HG02938 (cell line): ENCODE measurements at regions not wholly inside any gene's neighbourhood (a gene's known extent, or its start where the extent isn't known, plus 50 kb on each side); places are given as distances from the start of the nearest gene placed in this dataset.

Source experiments
- ATAC-seq: cut with Tn5 transposase; IDR thresholded peaks from one replicate; pipeline ENCODE4 v1.9.1; 2021; ENCODE audit warnings: mild to moderate bottlenecking, moderate library complexity; ENCODE audit not compliant: unreplicated experiment

GRCh38 chr2:228658998-228659397 is 477.5 kb upstream of the SPHKAP start:
- ATAC-seq = no peak

GRCh38 chr2:228657807-228658402 is 476.4 kb upstream of the SPHKAP start:
- no peak for ATAC-seq

GRCh38 chr2:228655331-228655730 is 473.8 kb upstream of the SPHKAP start:
- ATAC-seq = no peak

- no peak for ATAC-seq
Observed at GRCh38 chr2:228654707-228655106, 473.2 kb upstream of the SPHKAP start.

GRCh38 chr2:228653884-228654283 is 472.4 kb upstream of the SPHKAP start:
- ATAC-seq = no peak

- ATAC-seq = no peak
Observed at GRCh38 chr2:228652366-228652765, 470.9 kb upstream of the SPHKAP start.

- ATAC-seq = no peak
Observed at GRCh38 chr2:228649876-228650275, 468.4 kb upstream of the SPHKAP start.

GRCh38 chr2:228649447-228649846 is 468.0 kb upstream of the SPHKAP start:
- ATAC-seq = no peak

- ATAC-seq = no peak
Observed at GRCh38 chr2:228648541-228648940, 467.1 kb upstream of the SPHKAP start.

- no peak for ATAC-seq
Observed at GRCh38 chr2:228646061-228646460, 464.6 kb upstream of the SPHKAP start.

GRCh38 chr2:228644199-228644598 is 462.7 kb upstream of the SPHKAP start:
- no peak for ATAC-seq

GRCh38 chr2:228642861-228643260 is 461.4 kb upstream of the SPHKAP start:
- ATAC-seq = no peak

- ATAC-seq = no peak
Observed at GRCh38 chr2:228630786-228631185, 449.3 kb upstream of the SPHKAP start.

GRCh38 chr2:228629251-228629650 is 447.8 kb upstream of the SPHKAP start:
- no peak for ATAC-seq

GRCh38 chr2:228628682-228629081 is 447.2 kb upstream of the SPHKAP start:
- ATAC-seq = no peak

GRCh38 chr2:228627510-228627909 is 446.0 kb upstream of the SPHKAP start:
- no peak for ATAC-seq

- ATAC-seq = no peak
Observed at GRCh38 chr2:228625481-228625880, 444.0 kb upstream of the SPHKAP start.

GRCh38 chr2:228624733-228625132 is 443.2 kb upstream of the SPHKAP start:
- ATAC-seq = no peak

GRCh38 chr2:228615496-228615895 is 434.0 kb upstream of the SPHKAP start:
- ATAC-seq = no peak

- no peak for ATAC-seq
Observed at GRCh38 chr2:228614741-228615140, 433.3 kb upstream of the SPHKAP start.

GRCh38 chr2:228613133-228613850 is 431.8 kb upstream of the SPHKAP start:
- no peak for ATAC-seq

GRCh38 chr2:228611171-228611570 is 429.7 kb upstream of the SPHKAP start:
- no peak for ATAC-seq

GRCh38 chr2:228602288-228602687 is 420.8 kb upstream of the SPHKAP start:
- no peak for ATAC-seq
